Large intestine (tissue), 3 donors: ENCODE measurements at regions not wholly inside any gene's neighbourhood (a gene's known extent, or its start where the extent isn't known, plus 50 kb on each side); places are given as distances from the start of the nearest gene placed in this dataset.

Experiments used
- DNase-seq, 2 donors: peaks; one replicate each; pipeline versions ENCODE4 v3.0.0 to v3.0.0-alpha.2; 2013
- H3K27ac ChIP-seq: one replicate; pipeline ENCODE4 v1.5.1; 2013; ENCODE audit warnings: low read length
- H3K27me3 ChIP-seq: 2 replicates; pipeline ENCODE4 v1.6.1; 2013; ENCODE audit warnings: low read length; ENCODE audit not compliant: control insufficient read depth, insufficient read depth
- H3K36me3 ChIP-seq: 2 replicates; pipeline ENCODE4 v1.6.1; 2013; ENCODE audit warnings: low read length; ENCODE audit not compliant: control insufficient read depth, insufficient read depth
- H3K4me1 ChIP-seq: one replicate; pipeline ENCODE4 v1.6.1; 2013; ENCODE audit warnings: low read length; ENCODE audit not compliant: control insufficient read depth, insufficient read depth
- H3K4me3 ChIP-seq: one replicate; pipeline ENCODE4 v1.5.1; 2013; ENCODE audit warnings: low read length
- H3K9me3 ChIP-seq: one replicate; pipeline ENCODE4 v1.6.1; 2013; ENCODE audit warnings: mild to moderate bottlenecking, low read depth, low read length, moderate library complexity; ENCODE audit not compliant: control insufficient read depth
- WGBS: methylation state at CpG from one replicate; pipeline ENCODE4 v1.1.5; 2013; ENCODE audit warnings: low lambda C conversion rate; ENCODE audit not compliant: insufficient coverage; 5-methylcytosine and 5-hydroxymethylcytosine counted together

DNA sequence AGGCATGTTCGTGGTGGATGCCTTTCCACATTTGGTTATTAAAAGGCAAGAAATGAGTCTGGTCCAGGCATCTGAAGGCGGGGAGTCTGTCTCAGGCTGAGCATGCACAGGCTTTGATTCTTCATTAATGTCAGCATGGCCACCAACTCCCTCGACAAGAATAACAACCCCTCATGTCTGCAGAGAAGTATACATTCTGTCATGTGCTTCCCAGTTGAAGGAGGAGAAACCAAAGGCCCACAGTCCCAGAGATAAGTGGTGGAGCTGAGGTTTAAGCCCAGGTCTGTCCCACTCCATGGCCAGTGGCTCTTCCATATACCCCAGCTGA lies 61.6 kb upstream of the LAPTM5 start:
- H3K4me3 ChIP-seq = no peak overlapping the region
- H3K9me3 ChIP-seq = no peaks in the 10 kb centered on the region
- DNase-seq = no peak
- H3K27me3 ChIP-seq = peaks cover 23% of the 10 kb centered on the region
- peaks cover 34% of the 10 kb centered on the region for H3K4me1 ChIP-seq
- H3K36me3 ChIP-seq = no peaks in the 10 kb centered on the region
- H3K27ac ChIP-seq = no peak overlapping the region
- WGBS = no CpG with 5 or more reads among the region's 3 CpGs

DNA sequence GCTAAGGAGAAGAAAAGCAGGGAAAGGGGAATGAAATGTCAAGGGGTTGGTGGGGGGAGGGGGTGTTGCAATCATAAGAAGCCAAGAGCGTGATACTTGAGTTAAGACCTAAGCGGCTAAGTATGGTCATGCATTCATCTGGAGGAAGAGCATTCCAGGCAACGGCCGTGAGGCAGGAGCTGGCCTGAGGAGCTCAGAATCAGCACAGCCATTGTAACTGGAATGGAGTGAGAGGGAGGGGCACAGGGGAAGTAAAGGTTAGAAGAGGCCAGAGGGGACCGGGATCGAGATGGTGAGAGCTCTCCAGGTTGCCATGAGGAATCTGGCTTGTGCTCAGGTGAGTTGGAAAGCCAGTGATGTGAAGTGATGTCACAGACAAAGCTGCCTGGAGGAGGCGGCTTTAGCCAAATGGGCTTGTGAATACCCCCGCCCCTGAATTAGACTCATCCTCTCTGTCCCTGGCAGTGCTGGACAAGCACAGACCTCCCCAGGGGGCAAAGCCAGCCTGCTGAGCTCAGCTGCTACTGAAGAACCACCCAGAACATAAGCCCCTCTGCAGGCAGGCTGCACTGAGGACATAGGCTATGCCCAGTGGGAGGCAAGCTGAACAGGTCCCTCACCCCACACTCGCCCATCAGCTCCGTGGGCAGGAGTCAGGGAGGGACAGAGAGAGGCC lies 61.1 kb upstream of the LAPTM5 start:
- no CpG with 5 or more reads among the region's 10 CpGs for WGBS
- Histone ChIP-seq H3K27me3 (peaks cover 25% of the 10 kb centered on the region), H3K27ac (peak overlapping the region; percentile 14), H3K4me1 (peaks cover 31% of the 10 kb centered on the region), H3K9me3 (no peaks in the 10 kb centered on the region), H3K36me3 (no peaks in the 10 kb centered on the region), H3K4me3 (no peak overlapping the region)
- DNase-seq = no peak

DNA sequence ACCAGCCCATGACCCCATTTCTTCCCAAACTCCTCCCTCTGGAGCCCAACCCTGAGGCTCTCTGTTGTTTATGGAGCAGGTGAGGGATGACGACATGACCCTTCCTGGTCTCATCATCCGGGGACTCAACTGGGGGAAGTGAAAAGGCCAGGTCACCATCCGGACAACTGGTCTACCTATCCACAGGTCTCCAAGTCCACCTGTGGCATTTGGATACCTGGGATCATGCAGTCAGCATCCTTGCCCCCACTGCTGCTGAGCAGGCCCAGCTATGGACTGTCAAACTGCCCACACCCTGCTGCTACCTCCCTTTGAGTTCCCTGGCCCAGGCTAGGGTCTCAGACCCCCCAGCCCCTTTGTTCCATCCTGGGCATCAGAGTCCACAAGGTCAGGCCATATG lies 60.0 kb upstream of the LAPTM5 start:
- Histone ChIP-seq H3K9me3 (no peaks in the 10 kb centered on the region), H3K27ac (no peak overlapping the region), H3K36me3 (no peaks in the 10 kb centered on the region), H3K4me3 (no peak overlapping the region), H3K4me1 (peaks cover 22% of the 10 kb centered on the region), H3K27me3 (peaks cover 25% of the 10 kb centered on the region)
- no peak for DNase-seq
- WGBS = no CpG with 5 or more reads among the region's 3 CpGs

DNA sequence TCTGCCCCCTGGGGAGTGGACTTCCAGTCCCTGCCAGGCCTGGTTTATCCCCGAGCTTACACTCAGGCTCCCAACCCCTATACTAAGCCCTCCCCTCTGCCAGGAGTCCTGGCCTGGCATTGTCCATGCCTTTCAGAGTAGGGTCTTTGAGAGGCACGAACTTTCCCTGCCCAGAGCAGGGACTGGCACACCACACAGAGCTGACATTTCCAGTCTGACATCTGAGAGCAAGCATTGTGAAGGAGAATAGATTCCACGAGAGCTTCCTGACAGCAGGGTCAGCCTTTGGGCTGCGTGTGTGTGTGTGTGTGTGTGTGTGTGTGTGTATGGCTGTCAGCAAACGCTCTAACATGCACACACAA lies 59.5 kb upstream of the LAPTM5 start:
- no peaks in the 10 kb centered on the region for H3K9me3 ChIP-seq
- no peak overlapping the region for H3K27ac ChIP-seq
- no CpG with 5 or more reads among the region's 5 CpGs for WGBS
- no peaks in the 10 kb centered on the region for H3K36me3 ChIP-seq
- peaks cover 25% of the 10 kb centered on the region for H3K27me3 ChIP-seq
- no peak overlapping the region for H3K4me3 ChIP-seq
- no peak for DNase-seq
- H3K4me1 ChIP-seq = peaks cover 18% of the 10 kb centered on the region

- no peak overlapping the region for H3K4me3 ChIP-seq
- peak; percentile 52 to 54 for DNase-seq
- peaks cover 25% of the 10 kb centered on the region for H3K27me3 ChIP-seq
- H3K4me1 ChIP-seq = peaks cover 12% of the 10 kb centered on the region
- no peaks in the 10 kb centered on the region for H3K36me3 ChIP-seq
- H3K27ac ChIP-seq = no peak overlapping the region
- no peaks in the 10 kb centered on the region for H3K9me3 ChIP-seq
- 0% methylated on average over 1 of the region's 18 CpGs for WGBS
Observed at GRCh38 chr1:30816211-30817076, 58.9 kb upstream of the LAPTM5 start.

DNA sequence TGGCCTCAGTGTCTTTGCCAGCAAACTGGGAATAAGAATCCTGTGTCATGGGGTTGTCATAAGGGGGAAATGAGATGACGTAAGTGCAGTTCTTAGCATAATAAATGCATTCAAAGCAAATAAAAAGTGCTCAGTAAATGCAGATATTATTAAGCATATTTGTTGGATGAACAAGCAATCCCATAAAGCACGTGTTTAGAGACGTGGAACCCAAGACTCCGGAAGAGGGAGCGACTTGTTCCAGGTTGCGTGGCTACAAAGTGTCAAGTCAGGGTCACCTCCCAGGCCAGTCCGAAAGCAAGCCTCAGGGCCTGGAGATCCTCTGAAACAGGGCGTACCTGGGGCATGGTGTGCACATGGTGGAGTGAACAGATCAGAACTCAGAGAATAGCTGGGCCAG lies 58.0 kb upstream of the LAPTM5 start:
- Histone ChIP-seq H3K9me3 (no peaks in the 10 kb centered on the region), H3K27me3 (peaks cover 27% of the 10 kb centered on the region), H3K27ac (no peak overlapping the region), H3K4me3 (no peak overlapping the region), H3K36me3 (no peaks in the 10 kb centered on the region), H3K4me1 (peaks cover 9% of the 10 kb centered on the region)
- no peak for DNase-seq
- WGBS = 88% methylated on average over 1 of the region's 8 CpGs

- H3K27ac ChIP-seq = no peak overlapping the region
- H3K9me3 ChIP-seq = no peaks in the 10 kb centered on the region
- peaks cover 6% of the 10 kb centered on the region for H3K4me1 ChIP-seq
- H3K36me3 ChIP-seq = no peaks in the 10 kb centered on the region
- H3K27me3 ChIP-seq = peaks cover 30% of the 10 kb centered on the region
- no peak for DNase-seq
- no peak overlapping the region for H3K4me3 ChIP-seq
Observed at GRCh38 chr1:30814292-30814691, 56.7 kb upstream of the LAPTM5 start.

- Histone ChIP-seq H3K27me3 (peaks cover 30% of the 10 kb centered on the region), H3K4me3 (no peak overlapping the region), H3K36me3 (no peaks in the 10 kb centered on the region), H3K4me1 (peaks cover 7% of the 10 kb centered on the region), H3K9me3 (no peaks in the 10 kb centered on the region), H3K27ac (no peak overlapping the region)
- DNase-seq = no peak
- no CpG with 5 or more reads among the region's 3 CpGs for WGBS
Observed at GRCh38 chr1:30812076-30812475, 54.5 kb upstream of the LAPTM5 start.

- Histone ChIP-seq H3K4me1 (peaks cover 9% of the 10 kb centered on the region), H3K27me3 (peaks cover 35% of the 10 kb centered on the region), H3K27ac (no peak overlapping the region), H3K36me3 (no peaks in the 10 kb centered on the region), H3K9me3 (no peaks in the 10 kb centered on the region), H3K4me3 (no peak overlapping the region)
- DNase-seq = no peak
Observed at GRCh38 chr1:30811187-30811586, 53.6 kb upstream of the LAPTM5 start.

DNA sequence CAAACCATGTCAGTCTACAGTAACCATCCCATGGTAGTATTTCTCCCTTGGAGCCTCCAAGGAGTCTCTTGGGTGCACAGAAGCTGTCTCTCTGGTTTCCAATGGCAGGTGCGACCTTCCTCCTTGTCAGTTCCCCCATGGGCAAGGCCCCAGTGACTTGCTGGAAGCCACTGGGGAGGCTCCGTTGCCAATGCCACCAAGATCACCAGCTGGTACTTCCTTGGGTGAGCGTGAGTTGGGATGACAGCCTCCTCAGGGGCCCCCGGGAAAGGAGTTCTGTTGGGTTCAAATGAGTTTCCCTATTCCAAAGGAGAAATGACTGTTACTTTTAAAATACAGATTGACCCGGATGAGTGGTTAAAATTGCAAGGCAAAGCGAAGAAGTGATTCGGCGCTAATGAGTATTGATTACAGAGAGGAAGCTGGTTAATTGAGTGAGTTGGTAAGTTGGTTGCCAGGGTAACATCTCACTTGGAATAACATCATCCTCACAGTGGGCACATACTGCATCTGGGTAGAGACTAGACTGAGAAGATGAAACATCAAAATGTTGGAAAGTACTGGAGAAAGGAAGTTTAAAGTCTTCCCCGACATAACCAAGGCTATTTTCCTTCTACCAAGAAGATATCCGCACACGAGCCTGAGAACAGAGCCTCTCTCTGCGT lies 53.0 kb upstream of the LAPTM5 start:
- H3K9me3 ChIP-seq = no peaks in the 10 kb centered on the region
- no peak overlapping the region for H3K27ac ChIP-seq
- no peak for DNase-seq
- H3K4me1 ChIP-seq = peaks cover 10% of the 10 kb centered on the region
- H3K27me3 ChIP-seq = peaks cover 31% of the 10 kb centered on the region
- H3K36me3 ChIP-seq = no peaks in the 10 kb centered on the region
- WGBS = 75% methylated on average over 4 of the region's 12 CpGs
- H3K4me3 ChIP-seq = no peak overlapping the region
